ENCODE measurements at regions not wholly inside any gene's neighbourhood (a gene's known extent, or its start where the extent isn't known, plus 50 kb on each side); places are given as distances from the start of the nearest gene placed in this dataset.

- no peak overlapping the region for H3K4me3 ChIP-seq (replicated peaks in 1 of 3; ENCODE audit: insufficient read depth in 1 of 3, low read depth in 1 of 3, low read length in 3 of 3)
- no peak overlapping the region for H3K4me2 ChIP-seq (ENCODE audit: insufficient read depth, low read length)
- no peak overlapping the region for H3K27ac ChIP-seq (ENCODE audit: insufficient read depth, low read depth, low read length)
- no peak overlapping the region for H3K9ac ChIP-seq (replicated peaks; ENCODE audit: extremely low read depth, insufficient read depth, low read length)
- H4K20me1 ChIP-seq (replicated peaks; ENCODE audit: control insufficient read depth, extremely low read depth, insufficient read depth, low read length) = no peaks in the 10 kb centered on the region
- no peaks in the 10 kb centered on the region for H3K79me2 ChIP-seq (ENCODE audit: control insufficient read depth, insufficient read depth, low read length)
- H3K36me3 ChIP-seq (ENCODE audit: control insufficient read depth in 2 of 2, extremely low read depth in 1 of 2, insufficient read depth in 2 of 2, low read length in 2 of 2) = no peaks in the 10 kb centered on the region
- H3K27me3 ChIP-seq (ENCODE audit: control insufficient read depth in 2 of 2, insufficient read depth in 2 of 2, low read length in 2 of 2) = no peaks in the 10 kb centered on the region
- ChIA-PET CTCF (interaction anchor here (1.7 kb wide), 1 partner anchor 11 kb away, joined by 3 read pairs; no protein-coding TSS in a partner anchor), POLR2A (no interaction called here)
- FAIRE-seq (no peak), DNase-seq (ENCODE audit: low read depth, low spot score) (no peak)
- TF ChIP-seq POLR2AphosphoS5 (IDR thresholded peaks at IDR 0.05; ENCODE audit: insufficient read depth, low read depth, low read length) (no peak), MYC (IDR thresholded peaks at IDR 0.05; ENCODE audit: low read depth, low read length) (no peak), JUN (IDR thresholded peaks at IDR 0.05; ENCODE audit: borderline replicate concordance, insufficient read depth, insufficient read length, low read depth) (no peak), GATA2 (IDR thresholded peaks at IDR 0.05; ENCODE audit: insufficient read depth, insufficient read length, low read depth, low read length) (no peak), POLR2A (IDR thresholded peaks at IDR 0.05; ENCODE audit: low read depth, low read length) (no peak), EZH2 (IDR thresholded peaks at IDR 0.05; ENCODE audit: borderline replicate concordance, low read depth, low read length, severe bottlenecking) (no peak), MAX (IDR thresholded peaks at IDR 0.05; ENCODE audit: insufficient read depth, insufficient read length) (no peak), FOS (IDR thresholded peaks at IDR 0.05; ENCODE audit: borderline replicate concordance, insufficient read depth, low read length) (no peak)
- TF ChIP-seq, protein P1, sequence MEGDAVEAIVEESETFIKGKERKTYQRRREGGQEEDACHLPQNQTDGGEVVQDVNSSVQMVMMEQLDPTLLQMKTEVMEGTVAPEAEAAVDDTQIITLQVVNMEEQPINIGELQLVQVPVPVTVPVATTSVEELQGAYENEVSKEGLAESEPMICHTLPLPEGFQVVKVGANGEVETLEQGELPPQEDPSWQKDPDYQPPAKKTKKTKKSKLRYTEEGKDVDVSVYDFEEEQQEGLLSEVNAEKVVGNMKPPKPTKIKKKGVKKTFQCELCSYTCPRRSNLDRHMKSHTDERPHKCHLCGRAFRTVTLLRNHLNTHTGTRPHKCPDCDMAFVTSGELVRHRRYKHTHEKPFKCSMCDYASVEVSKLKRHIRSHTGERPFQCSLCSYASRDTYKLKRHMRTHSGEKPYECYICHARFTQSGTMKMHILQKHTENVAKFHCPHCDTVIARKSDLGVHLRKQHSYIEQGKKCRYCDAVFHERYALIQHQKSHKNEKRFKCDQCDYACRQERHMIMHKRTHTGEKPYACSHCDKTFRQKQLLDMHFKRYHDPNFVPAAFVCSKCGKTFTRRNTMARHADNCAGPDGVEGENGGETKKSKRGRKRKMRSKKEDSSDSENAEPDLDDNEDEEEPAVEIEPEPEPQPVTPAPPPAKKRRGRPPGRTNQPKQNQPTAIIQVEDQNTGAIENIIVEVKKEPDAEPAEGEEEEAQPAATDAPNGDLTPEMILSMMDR (IDR thresholded peaks at IDR 0.05; ENCODE audit: extremely low read depth in 1 of 2, insufficient read depth in 1 of 2, low read depth in 1 of 2, low read length in 2 of 2) = no peak
- H3K9me3 ChIP-seq (replicated peaks; ENCODE audit: control insufficient read depth, insufficient read depth, low read length) = no peaks in the 10 kb centered on the region
- no peaks in the 10 kb centered on the region for H3K9me1 ChIP-seq (replicated peaks; ENCODE audit: control insufficient read depth, extremely low read depth, insufficient read depth, low read length)
- BruUV-seq (replicated peaks) = no TSS peak
- H3K4me1 ChIP-seq (ENCODE audit: control insufficient read depth, extremely low read depth, insufficient read depth, low read length) = peaks cover 16% of the 10 kb centered on the region
- dilution Hi-C loops (cut with MboI; ENCODE audit: extremely low pct_ligation_motif_present, low sequenced_read_pairs) = no loop called here
- intact Hi-C loops (cut with micrococcal nuclease) = no loop called here
- H2AFZ ChIP-seq (ENCODE audit: low read depth, low read length) = no peak overlapping the region
Observed at GRCh38 chr20:50386641-50386960, 123.6 kb upstream of the PTPN1 start.

All from endothelial cell of umbilical vein (primary cell).